Keratinocyte (primary cell): ENCODE measurements at regions not wholly inside any gene's neighbourhood (a gene's known extent, or its start where the extent isn't known, plus 50 kb on each side); places are given as distances from the start of the nearest gene placed in this dataset.

ENCODE experiments used
- DNase-seq: peaks from one replicate; pipeline ENCODE4 v3.0.0-alpha.2; 2011; ENCODE audit warnings: low read depth, missing footprints, low spot score
- FAIRE-seq: peaks from 2 replicates; lab custom pipeline; 2011; peaks lifted over from hg19 to GRCh38; lab: Jason Lieb, UNC
- H2AFZ ChIP-seq: 2 replicates; pipeline ENCODE4 v1.6.0; 2012; ENCODE audit warnings: low read length, control low read depth, inconsistent platforms; ENCODE audit not compliant: control insufficient read depth
- H3K27ac ChIP-seq: 2 replicates; pipeline ENCODE4 v1.5.1; 2011; ENCODE audit warnings: low read length; ENCODE audit not compliant: control insufficient read depth, insufficient read depth
- H3K27me3 ChIP-seq: 3 replicates; pipeline ENCODE4 v1.6.0; 2011; ENCODE audit warnings: low read length; ENCODE audit not compliant: control insufficient read depth, insufficient read depth; ENCODE audit errors: extremely low read depth
- H3K36me3 ChIP-seq, 2 experiments: 2 replicates in 1 of 2; 3 replicates in 1 of 2; pipeline ENCODE4 v1.5.1; 2011; ENCODE audit warnings: low read length in 2 of 2, mild to moderate bottlenecking in 1 of 2; ENCODE audit not compliant: control insufficient read depth in 2 of 2, insufficient read depth in 2 of 2; ENCODE audit errors: extremely low read depth in 1 of 2
- H3K4me1 ChIP-seq: 3 replicates; pipeline ENCODE4 v1.5.1; 2011; ENCODE audit warnings: low read length; ENCODE audit not compliant: control insufficient read depth, insufficient read depth; ENCODE audit errors: extremely low read depth
- H3K4me2 ChIP-seq: 3 replicates; pipeline ENCODE4 v1.6.0; 2011; ENCODE audit warnings: low read depth, low read length; ENCODE audit not compliant: control insufficient read depth, insufficient read depth; ENCODE audit errors: extremely low read depth
- H3K4me3 ChIP-seq, 3 experiments: fragments of 200-600 bp in 1 of 3; sonication (generic) in 1 of 3; 2 replicates in 2 of 3; 3 replicates in 1 of 3; pipeline ENCODE4 v1.5.1; 2011 to 2016; ENCODE audit warnings: low read length in 3 of 3, mild to moderate bottlenecking in 3 of 3, control low read depth in 2 of 3, inconsistent platforms in 1 of 3, low read depth in 1 of 3, mixed read lengths in 1 of 3, mixed run types in 1 of 3, moderate library complexity in 1 of 3; ENCODE audit not compliant: control insufficient read depth in 2 of 3, insufficient read depth in 2 of 3; ENCODE audit errors: extremely low read depth in 1 of 3
- H3K79me2 ChIP-seq: 2 replicates; pipeline ENCODE4 v1.6.0; 2012; ENCODE audit warnings: low read length; ENCODE audit not compliant: control insufficient read depth, insufficient read depth
- H3K9ac ChIP-seq: 3 replicates; pipeline ENCODE4 v1.6.0; 2011; ENCODE audit warnings: low read length; ENCODE audit not compliant: control insufficient read depth, insufficient read depth; ENCODE audit errors: extremely low read depth
- H3K9me1 ChIP-seq: 3 replicates; pipeline ENCODE4 v1.6.0; 2011; ENCODE audit warnings: low read length; ENCODE audit not compliant: control insufficient read depth, insufficient read depth; ENCODE audit errors: extremely low read depth
- H3K9me3 ChIP-seq: 2 replicates; pipeline ENCODE4 v1.5.1; 2012; ENCODE audit warnings: low read depth, low read length; ENCODE audit not compliant: control insufficient read depth
- H4K20me1 ChIP-seq: 3 replicates; pipeline ENCODE4 v1.6.0; 2011; ENCODE audit warnings: low read length; ENCODE audit not compliant: control insufficient read depth, insufficient read depth; ENCODE audit errors: extremely low read depth
- CTCF ChIP-seq, 3 experiments: IDR thresholded peaks in 1 of 3; conservative IDR thresholded peaks in 1 of 3; optimal IDR thresholded peaks in 1 of 3; 2 replicates in 2 of 3; 3 replicates in 1 of 3; pipeline versions ENCODE3 to v1.5.1; 2011; ENCODE audit warnings: low read length in 3 of 3, mild to moderate bottlenecking in 3 of 3, moderate library complexity in 2 of 3, control low read depth in 1 of 3, inconsistent platforms in 1 of 3; ENCODE audit not compliant: insufficient read depth in 2 of 3; ENCODE audit errors: extremely low read depth in 1 of 3
- EZH2 ChIP-seq: IDR thresholded peaks from one replicate; pipeline ENCODE4 v1.6.1; 2012; ENCODE audit warnings: inconsistent platforms, mild to moderate bottlenecking, low read length, moderate library complexity
- dilution Hi-C: fragments of 300-500 bp; cut with MboI; formaldehyde crosslinking; loops from one replicate; pipeline ENCODE4 v1.7.0; 2020; ENCODE audit warnings: low sequenced_read_pairs; ENCODE audit not compliant: extremely low pct_ligation_motif_present

GRCh38 chr1:193730017-193730416 is 543.6 kb upstream of the B3GALT2 start:
- FAIRE-seq: no peak
- Histone ChIP-seq H3K27ac (no peak overlapping the region), H2AFZ (no peak overlapping the region), H3K36me3 (no peaks in the 10 kb centered on the region), H3K4me1 (no peaks in the 10 kb centered on the region), H4K20me1 (no peaks in the 10 kb centered on the region), H3K4me2 (no peak overlapping the region), H3K79me2 (no peaks in the 10 kb centered on the region), H3K9me1 (no peaks in the 10 kb centered on the region), H3K9me3 (no peaks in the 10 kb centered on the region), H3K4me3 (no peak overlapping the region), H3K27me3 (no peaks in the 10 kb centered on the region), H3K9ac (no peak overlapping the region)
- no peak for DNase-seq
- TF ChIP-seq CTCF (optimal IDR thresholded peaks at IDR 0.05 in 1 of 3, IDR thresholded peaks at IDR 0.05 in 1 of 3, conservative IDR thresholded peaks at IDR 0.05 in 1 of 3; ENCODE audit: extremely low read depth in 1 of 3, insufficient read depth in 2 of 3, low read length in 3 of 3) (no peak), EZH2 (no peak)
- dilution Hi-C loops: no loop called here

DNA sequence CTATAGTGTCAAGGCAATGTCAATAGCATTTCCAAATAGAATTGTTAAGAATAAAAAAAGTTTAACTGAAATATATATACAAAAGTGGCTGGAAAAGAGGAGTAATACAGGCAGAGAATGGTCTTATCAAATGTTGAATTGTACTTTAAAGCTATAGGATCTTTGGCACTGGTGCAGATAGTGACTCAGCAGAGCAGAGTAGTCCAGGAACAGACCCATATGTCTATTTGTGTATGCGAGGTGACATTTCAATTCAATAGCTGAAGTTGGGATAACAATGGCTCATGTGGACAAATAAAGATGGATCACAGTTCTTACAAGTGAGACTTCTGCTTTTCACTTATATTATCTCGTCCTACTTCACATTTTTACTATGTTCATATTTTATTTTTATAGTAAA is 543.0 kb upstream of the B3GALT2 start:
- no peak overlapping the region for H3K4me2 ChIP-seq
- H3K27ac ChIP-seq: no peak overlapping the region
- H4K20me1 ChIP-seq: no peaks in the 10 kb centered on the region
- no peak overlapping the region for H3K9ac ChIP-seq
- H3K4me1 ChIP-seq: no peaks in the 10 kb centered on the region
- H3K36me3 ChIP-seq: no peaks in the 10 kb centered on the region
- dilution Hi-C loops: no loop called here
- DNase-seq (no peak), FAIRE-seq (no peak)
- no peak overlapping the region for H3K4me3 ChIP-seq
- no peaks in the 10 kb centered on the region for H3K9me1 ChIP-seq
- H2AFZ ChIP-seq: no peak overlapping the region
- H3K79me2 ChIP-seq: no peaks in the 10 kb centered on the region
- TF ChIP-seq CTCF (optimal IDR thresholded peaks at IDR 0.05 in 1 of 3, IDR thresholded peaks at IDR 0.05 in 1 of 3, conservative IDR thresholded peaks at IDR 0.05 in 1 of 3; ENCODE audit: extremely low read depth in 1 of 3, insufficient read depth in 2 of 3, low read length in 3 of 3): no peak
- TF ChIP-seq EZH2: no peak
- no peaks in the 10 kb centered on the region for H3K27me3 ChIP-seq
- H3K9me3 ChIP-seq: no peaks in the 10 kb centered on the region
